Activated T-cell treated with anti-CD3 and anti-CD28 coated beads for 1 hour (primary cell): ENCODE measurements at regions not wholly inside any gene's neighbourhood (a gene's known extent, or its start where the extent isn't known, plus 50 kb on each side); places are given as distances from the start of the nearest gene placed in this dataset.

Experiments
- DNase-seq: peaks from one replicate; pipeline ENCODE4 v3.0.0-alpha.2; 2020; ENCODE audit warnings: low read depth

DNA sequence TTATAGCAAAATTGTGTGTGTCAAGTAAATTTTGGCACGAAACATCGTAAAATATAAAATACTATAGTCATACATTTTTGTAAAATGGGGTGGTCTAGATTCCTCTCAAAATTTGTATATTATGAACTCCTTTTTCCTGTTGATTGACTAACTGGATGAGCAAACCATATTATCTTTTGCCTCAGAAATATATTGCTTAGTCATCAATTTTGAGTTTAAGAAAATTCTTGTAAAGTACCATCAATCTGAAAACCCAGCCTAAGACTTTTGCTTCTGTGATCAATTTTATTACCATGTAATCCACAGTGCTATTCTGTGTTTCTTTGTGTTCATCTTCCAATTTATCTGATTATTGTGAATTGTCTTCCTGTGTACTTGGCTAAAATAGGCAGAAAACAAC is 98.0 kb upstream of the PCDH18 start:
- no peak for DNase-seq

GRCh38 chr4:137627739-137628460 is 95.6 kb upstream of the PCDH18 start:
- no peak for DNase-seq

DNA sequence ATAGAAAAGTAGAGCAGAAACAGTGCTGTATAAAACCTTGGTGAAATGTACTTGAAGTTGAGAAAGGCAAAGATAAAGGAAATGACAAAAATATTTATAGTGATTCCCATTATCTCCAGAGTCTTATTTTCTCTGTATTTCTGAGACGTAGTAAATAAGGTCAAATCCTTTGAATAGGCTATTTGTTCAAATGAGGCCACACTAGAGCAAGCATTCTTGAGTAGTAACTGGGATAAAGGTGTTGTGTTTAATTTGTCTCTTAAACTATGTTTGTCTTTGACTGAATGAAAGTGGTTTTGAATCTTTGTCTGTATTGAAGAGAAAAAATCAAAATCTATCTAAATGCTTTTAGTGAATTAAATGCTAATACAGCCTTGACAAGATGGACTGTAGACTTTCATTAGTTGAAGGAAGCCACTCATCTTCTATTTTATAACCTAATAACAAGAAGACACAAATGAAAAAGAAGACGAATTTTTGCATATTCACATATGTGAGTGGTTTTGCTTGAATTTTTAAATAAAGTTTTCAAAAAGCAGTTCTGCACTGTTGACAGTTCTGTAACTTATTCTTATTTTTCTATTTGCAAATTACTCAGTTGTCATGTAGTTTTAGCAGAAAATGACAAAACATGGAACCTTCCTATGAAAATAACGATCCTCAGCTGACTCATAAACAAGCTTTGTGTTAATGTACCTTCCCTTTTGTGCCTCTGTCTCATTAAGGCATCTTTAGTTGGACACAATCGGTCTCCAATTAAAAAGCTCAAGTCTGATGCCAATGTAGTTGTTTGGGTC is 94.8 kb upstream of the PCDH18 start:
- no peak for DNase-seq

- no peak for DNase-seq
Measured at GRCh38 chr4:137623013-137623412, 90.7 kb upstream of the PCDH18 start.

GRCh38 chr4:137621056-137621455 is 88.8 kb upstream of the PCDH18 start:
- no peak for DNase-seq

- no peak for DNase-seq
Measured at GRCh38 chr4:137614491-137614890, 82.2 kb upstream of the PCDH18 start.

DNA sequence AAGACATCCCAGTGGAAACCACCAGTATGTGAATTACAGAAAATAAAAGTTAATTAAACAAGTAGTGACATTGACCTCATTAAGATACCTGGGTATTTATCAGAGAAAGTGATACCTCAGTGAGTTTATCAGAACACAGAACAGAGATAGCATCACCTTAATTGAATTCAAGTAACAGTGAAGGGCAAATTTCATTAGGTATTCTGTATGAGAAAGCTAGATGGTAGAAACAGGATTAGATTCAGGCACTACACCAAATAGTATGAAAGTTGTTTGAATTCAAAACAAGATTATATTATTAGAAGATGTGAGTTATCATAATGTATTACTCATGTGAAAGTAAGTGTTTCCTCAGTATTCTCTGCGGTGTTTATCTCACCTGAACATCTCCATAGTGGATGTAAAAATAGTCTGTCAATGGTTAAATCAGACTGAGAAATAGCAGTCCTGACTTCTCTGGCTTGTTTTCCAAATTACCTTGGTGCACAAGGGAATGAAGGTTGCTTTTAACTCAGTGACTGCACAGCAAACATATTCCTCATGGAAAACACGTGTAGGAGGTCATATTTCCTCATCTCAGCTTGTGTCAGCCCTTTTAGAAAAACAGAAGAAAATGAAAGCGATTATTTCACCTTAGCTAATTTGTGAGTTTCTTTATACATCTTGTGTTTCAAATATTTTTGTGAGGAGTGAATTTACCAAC is 79.9 kb upstream of the PCDH18 start:
- DNase-seq = no peak

DNA sequence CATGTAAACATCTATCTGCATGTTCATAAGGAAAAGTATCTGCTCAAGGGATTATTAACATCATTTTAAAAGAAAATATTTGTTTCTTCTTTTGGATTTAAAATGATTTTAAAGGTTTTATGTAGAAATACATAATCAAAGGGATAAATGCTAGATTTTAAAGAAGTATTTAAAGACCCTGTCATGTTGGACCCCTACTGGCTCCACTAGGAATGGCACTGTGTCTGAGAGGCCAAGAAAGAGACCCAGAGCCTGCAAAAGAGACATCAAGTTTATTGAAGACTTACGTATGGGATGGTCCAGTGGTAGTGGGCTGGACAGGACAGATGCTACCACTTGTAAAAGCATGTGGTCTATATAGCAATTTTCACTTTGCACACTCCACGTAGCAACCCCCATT is 78.7 kb upstream of the PCDH18 start:
- DNase-seq = no peak

- DNase-seq = no peak
Measured at GRCh38 chr4:137609718-137610430, 77.6 kb upstream of the PCDH18 start.

- DNase-seq = no peak
Measured at GRCh38 chr4:137608085-137608484, 75.8 kb upstream of the PCDH18 start.

DNA sequence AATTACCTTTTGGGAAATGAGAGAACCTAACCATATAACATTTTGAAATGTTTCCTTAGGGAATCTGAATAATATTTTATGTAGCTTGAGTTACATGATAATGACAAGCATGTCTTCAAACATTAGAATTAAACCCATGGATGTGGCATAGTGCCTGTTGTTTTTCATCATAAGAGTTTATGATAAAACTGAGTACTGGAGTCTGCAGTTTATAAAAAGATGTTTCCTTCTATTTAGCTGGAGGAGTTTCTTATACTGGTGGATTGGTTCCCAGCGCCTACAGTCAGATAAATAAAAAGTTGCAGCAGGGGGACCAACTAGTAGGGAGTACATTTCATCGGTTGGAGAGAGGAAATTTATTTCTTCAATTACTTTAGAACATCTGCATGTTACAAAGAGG is 70.1 kb upstream of the PCDH18 start:
- DNase-seq = no peak

GRCh38 chr4:137601934-137602333 is 69.6 kb upstream of the PCDH18 start:
- no peak for DNase-seq

- no peak for DNase-seq
Measured at GRCh38 chr4:137599734-137600133, 67.4 kb upstream of the PCDH18 start.

DNA sequence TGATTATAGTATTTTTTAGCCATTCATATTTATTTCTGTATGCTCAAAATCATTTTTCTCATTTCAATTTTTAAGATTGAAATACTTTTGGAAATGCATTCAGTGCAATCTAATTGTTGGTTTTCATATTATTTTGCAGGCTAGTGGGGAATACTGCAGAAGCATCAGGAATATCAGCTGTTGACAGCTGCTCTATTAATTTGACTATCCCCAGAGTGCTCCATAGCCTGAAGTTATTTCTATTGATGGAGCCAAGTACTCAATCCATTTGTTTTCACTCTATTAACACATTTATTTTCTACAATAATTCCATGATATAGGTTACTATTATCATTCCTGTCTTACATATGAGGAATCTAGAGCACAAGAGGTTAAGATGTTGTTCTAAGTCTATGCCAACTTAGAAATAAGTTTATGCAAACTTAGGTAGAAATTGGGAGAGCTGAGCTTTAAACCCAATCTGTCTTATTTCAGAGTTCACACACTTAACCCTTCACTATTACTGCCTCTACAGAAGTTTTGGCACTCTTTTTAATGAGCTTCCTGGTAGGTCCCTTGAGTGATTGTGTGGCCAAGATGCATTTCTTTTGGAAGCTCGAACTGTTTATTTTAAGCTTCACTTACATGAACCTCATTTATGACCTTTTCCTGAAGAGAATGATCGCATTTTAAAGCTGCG is 65.6 kb upstream of the PCDH18 start:
- no peak for DNase-seq

GRCh38 chr4:137587796-137588195 is 55.5 kb upstream of the PCDH18 start:
- no peak for DNase-seq

DNA sequence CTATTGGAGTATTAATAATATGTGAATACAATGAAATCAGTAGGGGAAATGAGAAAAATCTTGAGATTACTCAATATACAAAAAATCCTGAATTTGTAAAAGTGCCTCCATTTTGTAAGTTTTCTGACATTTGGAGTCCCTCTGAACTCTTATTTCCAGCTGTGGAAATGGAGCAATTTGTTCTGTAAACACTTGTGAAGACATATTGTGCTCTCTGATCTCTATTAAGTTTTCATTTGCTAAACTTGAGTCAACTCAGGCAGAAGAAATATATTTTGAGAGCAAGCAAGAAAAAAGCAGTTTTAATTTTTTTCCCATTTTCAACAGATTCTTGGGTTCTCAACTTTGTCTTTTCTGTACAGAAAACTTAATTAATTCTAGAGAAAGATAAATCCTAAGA is 51.4 kb upstream of the PCDH18 start:
- DNase-seq = no peak
